BLaER1 treated with 17β-estradiol and CSF1 and Interleukin-3, amounts not matched to agents 10 nM and 100 nM (cell line): ENCODE measurements at regions not wholly inside any gene's neighbourhood (a gene's known extent, or its start where the extent isn't known, plus 50 kb on each side); places are given as distances from the start of the nearest gene placed in this dataset.

Experiments used
- H3K27ac ChIP-seq, 11 experiments: shearing (Covaris generic); formaldehyde crosslinking; 2 replicates each; pipeline ENCODE4 v1.8.1; 2022
- H3K27me3 ChIP-seq, 11 experiments: shearing (Covaris generic); formaldehyde crosslinking; 2 replicates each; pipeline ENCODE4 v1.8.1; 2022
- H3K36me3 ChIP-seq, 11 experiments: shearing (Covaris generic); formaldehyde crosslinking; 2 replicates each; pipeline ENCODE4 v1.8.1; 2022
- H3K4me1 ChIP-seq, 10 experiments: shearing (Covaris generic); formaldehyde crosslinking; 2 replicates each; pipeline ENCODE4 v1.8.1; 2022
- H3K4me2 ChIP-seq, 11 experiments: shearing (Covaris generic); formaldehyde crosslinking; 2 replicates each; pipeline ENCODE4 v1.8.1; 2022
- H3K4me3 ChIP-seq, 10 experiments: shearing (Covaris generic); formaldehyde crosslinking; 2 replicates each; pipeline ENCODE4 v1.8.1; 2022
- H3K9ac ChIP-seq, 11 experiments: shearing (Covaris generic); formaldehyde crosslinking; 2 replicates each; pipeline ENCODE4 v1.8.1; 2022
- H3K9me3 ChIP-seq, 11 experiments: shearing (Covaris generic); formaldehyde crosslinking; replicated peaks in 1 of 11; 2 replicates each; pipeline ENCODE4 v1.8.1; 2022
- H4K20me1 ChIP-seq, 11 experiments: shearing (Covaris generic); formaldehyde crosslinking; 2 replicates each; pipeline ENCODE4 v1.8.1; 2022
- Cebpa-rat ChIP-seq, 11 experiments: shearing (Covaris generic); IDR thresholded peaks; 2 replicates each; pipeline ENCODE4 v1.8.1; 2022

- H3K36me3 ChIP-seq = no peaks in the 10 kb centered on the region
- H4K20me1 ChIP-seq = no peaks in the 10 kb centered on the region
- H3K27me3 ChIP-seq = no peaks in the 10 kb centered on the region
- no peak overlapping the region for H3K4me3 ChIP-seq
- no peak overlapping the region for H3K27ac ChIP-seq
- no peak for TF ChIP-seq Cebpa-rat (IDR thresholded peaks at IDR 0.05)
- H3K4me1 ChIP-seq = no peaks in the 10 kb centered on the region
- no peak overlapping the region for H3K4me2 ChIP-seq
- peaks cover 9 to 37% (median 20%) of the 10 kb centered on the region in 11 experiments for H3K9me3 ChIP-seq
- no peak overlapping the region for H3K9ac ChIP-seq
These were observed 940.3 kb upstream of the LCORL start for GRCh38 chr4:18961879-18962278.

GRCh38 chr4:18961266-18961665, 939.7 kb upstream of the LCORL start:
- H3K4me3 ChIP-seq = no peak overlapping the region
- no peak overlapping the region for H3K27ac ChIP-seq
- peaks cover 9 to 37% (median 20%) of the 10 kb centered on the region in 11 experiments for H3K9me3 ChIP-seq
- no peaks in the 10 kb centered on the region for H3K36me3 ChIP-seq
- no peaks in the 10 kb centered on the region for H3K27me3 ChIP-seq
- TF ChIP-seq Cebpa-rat (IDR thresholded peaks at IDR 0.05) = no peak
- H4K20me1 ChIP-seq = no peaks in the 10 kb centered on the region
- H3K4me2 ChIP-seq = no peak overlapping the region
- no peak overlapping the region for H3K9ac ChIP-seq
- no peaks in the 10 kb centered on the region for H3K4me1 ChIP-seq

GRCh38 chr4:18957716-18958115, 936.2 kb upstream of the LCORL start:
- Histone ChIP-seq H3K4me1 (no peaks in the 10 kb centered on the region), H4K20me1 (no peaks in the 10 kb centered on the region), H3K27me3 (no peaks in the 10 kb centered on the region), H3K36me3 (no peaks in the 10 kb centered on the region), H3K9me3 (peaks cover 0 to 25% (median 13%) of the 10 kb centered on the region in 11 experiments; a peak in 12 of 22 replicates), H3K4me2 (no peak overlapping the region), H3K9ac (no peak overlapping the region), H3K4me3 (no peak overlapping the region), H3K27ac (no peak overlapping the region)
- no peak for TF ChIP-seq Cebpa-rat (IDR thresholded peaks at IDR 0.05)

- Histone ChIP-seq H3K4me3 (no peak overlapping the region), H3K9me3 (peaks cover 0 to 12% (median 0%) of the 10 kb centered on the region in 11 experiments; a peak in 7 of 22 replicates), H3K4me1 (no peaks in the 10 kb centered on the region), H3K27me3 (no peaks in the 10 kb centered on the region), H3K27ac (no peak overlapping the region), H3K36me3 (no peaks in the 10 kb centered on the region), H3K4me2 (no peak overlapping the region), H3K9ac (no peak overlapping the region), H4K20me1 (no peaks in the 10 kb centered on the region)
- no peak for TF ChIP-seq Cebpa-rat (IDR thresholded peaks at IDR 0.05)
These were observed 933.0 kb upstream of the LCORL start for GRCh38 chr4:18954538-18954937.

- Histone ChIP-seq H3K4me2 (no peak overlapping the region), H4K20me1 (no peaks in the 10 kb centered on the region), H3K9ac (no peak overlapping the region), H3K36me3 (no peaks in the 10 kb centered on the region), H3K27ac (no peak overlapping the region), H3K9me3 (peaks cover 0 to 5% (median 0%) of the 10 kb centered on the region in 11 experiments; a peak in 3 of 22 replicates), H3K4me1 (no peaks in the 10 kb centered on the region), H3K27me3 (no peaks in the 10 kb centered on the region), H3K4me3 (no peak overlapping the region)
- TF ChIP-seq Cebpa-rat (IDR thresholded peaks at IDR 0.05) = no peak
These were observed 932.1 kb upstream of the LCORL start for GRCh38 chr4:18953613-18954012.

- Histone ChIP-seq H3K9ac (no peak overlapping the region), H3K27me3 (no peaks in the 10 kb centered on the region), H3K9me3 (peaks cover 0 to 19% (median 5%) of the 10 kb centered on the region in 11 experiments; a peak in 10 of 22 replicates), H3K27ac (no peak overlapping the region), H3K36me3 (no peaks in the 10 kb centered on the region), H3K4me2 (no peak overlapping the region), H3K4me1 (no peaks in the 10 kb centered on the region; a peak in 1 of 20 replicates), H3K4me3 (no peak overlapping the region), H4K20me1 (no peaks in the 10 kb centered on the region)
- TF ChIP-seq Cebpa-rat (IDR thresholded peaks at IDR 0.05) = no peak
These were observed 923.9 kb upstream of the LCORL start for GRCh38 chr4:18945464-18945863.

- no peak overlapping the region for H3K4me3 ChIP-seq
- H3K4me1 ChIP-seq = peaks cover 0 to 26% (median 19%) of the 10 kb centered on the region in 10 experiments; a peak in 16 of 20 replicates
- no peak overlapping the region for H3K27ac ChIP-seq
- peaks cover 0 to 17% (median 5%) of the 10 kb centered on the region in 11 experiments; a peak in 11 of 22 replicates for H3K9me3 ChIP-seq
- H3K27me3 ChIP-seq = no peaks in the 10 kb centered on the region
- no peaks in the 10 kb centered on the region for H3K36me3 ChIP-seq
- H3K4me2 ChIP-seq = no peak overlapping the region
- H3K9ac ChIP-seq = no peak overlapping the region
- no peak for TF ChIP-seq Cebpa-rat (IDR thresholded peaks at IDR 0.05)
- H4K20me1 ChIP-seq = no peaks in the 10 kb centered on the region
These were observed 921.3 kb upstream of the LCORL start for GRCh38 chr4:18942874-18943273.

GRCh38 chr4:18938343-18939099, 917.0 kb upstream of the LCORL start:
- Histone ChIP-seq H3K27me3 (no peaks in the 10 kb centered on the region), H3K4me1 (peaks cover 0 to 34% (median 26%) of the 10 kb centered on the region in 10 experiments; a peak in 16 of 20 replicates), H3K4me2 (peak overlapping the region in 9 of 11 experiments; percentile 3 to 80 (median 62); a peak in 17 of 22 replicates), H3K9ac (no peak overlapping the region), H3K9me3 (peaks cover 0 to 46% (median 37%) of the 10 kb centered on the region in 11 experiments; a peak in 18 of 22 replicates), H4K20me1 (no peaks in the 10 kb centered on the region), H3K27ac (peak overlapping the region in 3 of 11 experiments; percentile 11 to 41 (median 15); a peak in 3 of 22 replicates), H3K36me3 (no peaks in the 10 kb centered on the region), H3K4me3 (peak overlapping the region in 1 of 10 experiments; percentile 23; a peak in 1 of 20 replicates)
- TF ChIP-seq Cebpa-rat (IDR thresholded peaks at IDR 0.05) = no peak

GRCh38 chr4:18937746-18938145, 916.2 kb upstream of the LCORL start:
- Histone ChIP-seq H4K20me1 (no peaks in the 10 kb centered on the region), H3K4me3 (no peak overlapping the region), H3K9ac (no peak overlapping the region), H3K27me3 (no peaks in the 10 kb centered on the region), H3K27ac (peak overlapping the region in 1 of 11 experiments; percentile 41; a peak in 1 of 22 replicates), H3K36me3 (no peaks in the 10 kb centered on the region), H3K9me3 (peaks cover 0 to 46% (median 37%) of the 10 kb centered on the region in 11 experiments; a peak in 18 of 22 replicates), H3K4me1 (peaks cover 0 to 34% (median 26%) of the 10 kb centered on the region in 10 experiments; a peak in 16 of 20 replicates), H3K4me2 (peak overlapping the region in 3 of 11 experiments; percentile 16 to 80 (median 38); a peak in 7 of 22 replicates)
- peak in 1 of 11 experiments; percentile 11; a peak in 1 of 22 replicates for TF ChIP-seq Cebpa-rat (IDR thresholded peaks at IDR 0.05)
